Central memory CD8-positive, alpha-beta T cell (primary cell): ENCODE measurements at regions not wholly inside any gene's neighbourhood (a gene's known extent, or its start where the extent isn't known, plus 50 kb on each side); places are given as distances from the start of the nearest gene placed in this dataset.

Experiments used
- ATAC-seq: fragments of 150-1000 bp; cut with Tn5 transposase; replicated peaks from 2 replicates; pipeline ENCODE4 v1.10.0; 2022; ENCODE audit warnings: mild to moderate bottlenecking, moderate FRiP score, moderate number of reproducible peaks; ENCODE audit not compliant: poor library complexity, severe bottlenecking; ENCODE audit errors: extremely low read depth
- DNase-seq, 2 donors: peaks; one replicate each; pipeline ENCODE4 v3.0.0; 2021; ENCODE audit warnings: low spot score in 2 of 2
- H3K27ac Mint-ChIP-seq: one replicate; pipeline ENCODE4 v1.8.0; 2022; ENCODE audit warnings: low read depth, mild to moderate bottlenecking, moderate library complexity, mixed read lengths
- H3K27me3 Mint-ChIP-seq: one replicate; pipeline ENCODE4 v1.8.0; 2022; ENCODE audit warnings: mixed read lengths
- H3K36me3 Mint-ChIP-seq: one replicate; pipeline ENCODE4 v1.8.0; 2022; ENCODE audit warnings: mild to moderate bottlenecking, moderate library complexity, mixed read lengths; ENCODE audit not compliant: insufficient read depth
- H3K4me1 Mint-ChIP-seq: one replicate; pipeline ENCODE4 v1.8.0; 2022; ENCODE audit warnings: mixed read lengths
- H3K4me3 Mint-ChIP-seq: one replicate; pipeline ENCODE4 v1.8.0; 2022; ENCODE audit warnings: mild to moderate bottlenecking, moderate library complexity, mixed read lengths
- H3K9me3 Mint-ChIP-seq: one replicate; pipeline ENCODE4 v1.8.0; 2022; ENCODE audit warnings: mixed read lengths

GRCh38 chr2:236317938-236318396 is 53.8 kb upstream of the ASB18 start:
- Mint-ChIP-seq H3K36me3 (peaks cover 1% of the 10 kb centered on the region), H3K27me3 (peaks cover 40% of the 10 kb centered on the region), H3K9me3 (no peaks in the 10 kb centered on the region), H3K4me1 (no peaks in the 10 kb centered on the region), H3K27ac (no peak overlapping the region), H3K4me3 (no peak overlapping the region)
- DNase-seq (no peak), ATAC-seq (no peak)

GRCh38 chr2:236318401-236318800 is 54.2 kb upstream of the ASB18 start:
- Mint-ChIP-seq H3K27me3 (peaks cover 44% of the 10 kb centered on the region), H3K4me3 (no peak overlapping the region), H3K27ac (no peak overlapping the region), H3K9me3 (no peaks in the 10 kb centered on the region), H3K36me3 (peaks cover 1% of the 10 kb centered on the region), H3K4me1 (no peaks in the 10 kb centered on the region)
- DNase-seq (no peak), ATAC-seq (no peak)

- Mint-ChIP-seq H3K27ac (no peak overlapping the region), H3K4me3 (no peak overlapping the region), H3K9me3 (no peaks in the 10 kb centered on the region), H3K4me1 (no peaks in the 10 kb centered on the region), H3K36me3 (peaks cover 1% of the 10 kb centered on the region), H3K27me3 (peaks cover 51% of the 10 kb centered on the region)
- ATAC-seq = no peak
- DNase-seq = no peak
Measured at GRCh38 chr2:236319036-236319435, 54.8 kb upstream of the ASB18 start.

DNA sequence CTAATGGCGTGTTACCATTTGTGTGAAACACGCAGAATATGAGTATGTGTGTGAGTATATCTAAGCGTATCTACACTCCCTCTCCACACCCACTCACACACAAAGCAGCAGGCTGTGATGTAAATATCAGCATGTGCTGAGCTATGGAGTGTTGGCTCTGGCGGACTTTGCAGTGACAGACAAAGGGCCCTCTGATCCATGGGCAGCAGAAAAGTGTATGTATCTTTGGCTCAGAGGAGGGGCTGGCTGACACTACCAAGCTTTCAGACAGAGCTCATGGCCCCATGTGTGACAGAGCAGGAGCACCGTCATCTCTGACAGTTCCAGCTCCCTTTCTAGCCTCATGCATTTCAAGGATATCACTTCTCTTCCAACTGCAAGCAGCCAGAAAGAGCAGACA is 57.2 kb upstream of the ASB18 start:
- no peaks in the 10 kb centered on the region for H3K9me3 Mint-ChIP-seq
- ATAC-seq (no peak), DNase-seq (no peak)
- H3K4me3 Mint-ChIP-seq = no peak overlapping the region
- H3K4me1 Mint-ChIP-seq = no peaks in the 10 kb centered on the region
- peaks cover 46% of the 10 kb centered on the region for H3K27me3 Mint-ChIP-seq
- H3K36me3 Mint-ChIP-seq = no peaks in the 10 kb centered on the region
- H3K27ac Mint-ChIP-seq = no peak overlapping the region

- Mint-ChIP-seq H3K4me1 (no peaks in the 10 kb centered on the region), H3K4me3 (no peak overlapping the region), H3K27me3 (peaks cover 47% of the 10 kb centered on the region), H3K27ac (no peak overlapping the region), H3K9me3 (no peaks in the 10 kb centered on the region), H3K36me3 (no peaks in the 10 kb centered on the region)
- DNase-seq = no peak
- ATAC-seq = no peak
Measured at GRCh38 chr2:236333417-236334121, 69.4 kb upstream of the ASB18 start.

- ATAC-seq = no peak
- H3K27ac Mint-ChIP-seq = no peak overlapping the region
- peaks cover 47% of the 10 kb centered on the region for H3K27me3 Mint-ChIP-seq
- H3K4me3 Mint-ChIP-seq = no peak overlapping the region
- no peak for DNase-seq
- H3K9me3 Mint-ChIP-seq = no peaks in the 10 kb centered on the region
- H3K4me1 Mint-ChIP-seq = no peaks in the 10 kb centered on the region
- no peaks in the 10 kb centered on the region for H3K36me3 Mint-ChIP-seq
Measured at GRCh38 chr2:236334122-236334876, 70.1 kb upstream of the ASB18 start.

- Mint-ChIP-seq H3K9me3 (no peaks in the 10 kb centered on the region), H3K27me3 (peaks cover 39% of the 10 kb centered on the region), H3K4me1 (no peaks in the 10 kb centered on the region), H3K36me3 (no peaks in the 10 kb centered on the region), H3K4me3 (no peak overlapping the region), H3K27ac (no peak overlapping the region)
- DNase-seq (no peak), ATAC-seq (no peak)
Measured at GRCh38 chr2:236335696-236336574, 71.7 kb upstream of the ASB18 start.

GRCh38 chr2:236336575-236337464 is 72.6 kb upstream of the ASB18 start:
- H3K4me1 Mint-ChIP-seq = no peaks in the 10 kb centered on the region
- H3K4me3 Mint-ChIP-seq = no peak overlapping the region
- H3K36me3 Mint-ChIP-seq = no peaks in the 10 kb centered on the region
- no peak for DNase-seq
- no peak for ATAC-seq
- no peak overlapping the region for H3K27ac Mint-ChIP-seq
- no peaks in the 10 kb centered on the region for H3K9me3 Mint-ChIP-seq
- peaks cover 46% of the 10 kb centered on the region for H3K27me3 Mint-ChIP-seq

DNA sequence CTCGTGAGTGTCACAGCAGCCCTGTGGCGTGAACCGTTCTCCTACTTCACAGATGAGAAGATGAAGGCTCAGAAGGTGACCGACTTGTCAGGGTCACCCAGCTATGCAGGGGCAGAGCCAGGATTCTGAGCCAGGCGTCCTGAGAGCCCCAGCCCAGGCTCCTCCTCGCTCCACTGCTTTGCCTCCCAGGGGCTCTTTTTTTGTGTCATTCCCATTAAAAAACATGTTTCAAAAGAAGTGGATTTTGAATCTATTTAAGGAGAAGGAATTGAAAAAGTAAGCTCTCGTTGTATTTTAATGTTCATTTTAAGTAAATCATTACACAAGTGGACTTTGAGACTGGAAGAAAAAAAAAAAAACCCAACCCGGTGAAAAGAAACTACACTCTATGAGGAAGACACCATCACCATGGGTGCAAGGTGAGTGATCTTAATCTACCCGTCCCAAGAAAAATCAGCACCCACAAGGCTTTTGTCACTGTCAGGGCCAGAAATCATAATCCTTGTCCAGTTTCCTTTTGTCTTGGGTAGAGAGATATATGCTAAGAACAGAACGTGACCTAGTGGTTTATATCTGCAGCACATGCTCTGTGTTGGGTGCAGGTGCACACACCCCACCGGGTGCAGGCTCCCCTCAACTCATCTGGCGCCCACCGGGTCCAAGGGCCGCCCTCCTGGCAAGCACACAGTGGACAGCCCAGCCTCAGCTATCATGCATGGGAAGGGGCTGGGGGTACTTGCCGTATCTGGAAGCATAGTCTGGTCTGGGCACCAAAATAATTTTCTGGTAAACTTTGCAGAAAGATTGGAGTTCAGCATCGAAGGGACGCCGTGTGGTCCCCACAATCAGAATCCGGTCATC is 73.5 kb upstream of the ASB18 start:
- DNase-seq = no peak
- no peaks in the 10 kb centered on the region for H3K9me3 Mint-ChIP-seq
- H3K4me1 Mint-ChIP-seq = no peaks in the 10 kb centered on the region
- no peak overlapping the region for H3K4me3 Mint-ChIP-seq
- no peaks in the 10 kb centered on the region for H3K36me3 Mint-ChIP-seq
- ATAC-seq = no peak
- H3K27me3 Mint-ChIP-seq = peaks cover 38% of the 10 kb centered on the region
- H3K27ac Mint-ChIP-seq = no peak overlapping the region

DNA sequence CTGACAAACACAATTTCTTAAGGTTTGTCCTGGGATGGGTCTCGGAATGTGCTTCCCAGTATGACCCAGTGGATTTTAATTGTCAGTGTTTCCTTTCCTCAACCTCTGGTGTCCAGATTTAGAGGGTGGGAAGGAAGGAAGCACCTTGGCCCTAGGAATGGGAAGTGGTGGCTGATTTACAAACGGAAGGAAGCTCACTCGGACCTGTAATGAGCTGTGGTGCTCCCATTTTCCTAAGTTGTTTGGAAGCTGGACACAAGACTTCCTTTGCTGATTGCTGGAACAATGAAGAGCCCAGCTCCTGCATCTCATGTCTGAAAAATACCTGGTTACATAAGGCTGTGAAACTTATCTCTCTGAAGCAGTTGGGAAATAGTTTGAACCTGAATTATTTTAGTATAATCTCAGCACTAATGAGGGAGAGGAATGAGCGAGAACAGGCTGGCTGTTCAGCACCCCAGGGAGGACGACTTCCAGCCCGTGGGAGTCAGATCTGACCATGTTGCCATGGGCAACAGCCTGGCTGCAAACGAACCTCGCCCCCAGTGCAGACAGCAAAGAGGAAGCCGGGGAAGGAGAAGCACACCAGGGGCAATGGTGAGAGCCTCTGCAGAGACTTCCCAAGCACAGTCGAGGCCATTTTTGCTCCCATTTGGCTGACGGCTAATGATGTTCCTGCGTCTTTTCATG is 74.4 kb upstream of the ASB18 start:
- Mint-ChIP-seq H3K9me3 (no peaks in the 10 kb centered on the region), H3K36me3 (no peaks in the 10 kb centered on the region), H3K4me3 (no peak overlapping the region), H3K27ac (no peak overlapping the region), H3K27me3 (peaks cover 38% of the 10 kb centered on the region), H3K4me1 (no peaks in the 10 kb centered on the region)
- DNase-seq (no peak), ATAC-seq (no peak)

DNA sequence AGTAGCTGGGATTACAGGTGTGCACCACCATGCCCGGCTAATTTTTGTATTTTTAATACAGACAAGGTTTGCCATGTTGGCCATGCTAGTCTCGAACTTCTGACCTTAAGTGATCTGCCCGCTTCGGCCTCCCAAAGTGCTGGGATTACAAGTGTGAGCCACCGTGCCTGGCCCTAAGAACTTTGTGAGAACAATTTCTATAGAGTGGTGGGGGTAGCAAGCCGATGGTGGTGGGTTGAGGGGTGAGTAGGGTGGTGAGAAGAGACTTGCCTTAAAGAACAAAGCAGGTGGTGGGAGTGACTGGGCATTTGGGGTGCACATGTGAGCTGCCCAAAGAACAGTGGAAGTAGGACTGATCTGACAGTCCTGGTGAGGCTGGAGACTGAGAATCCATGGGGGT is 76.0 kb upstream of the ASB18 start:
- DNase-seq (no peak), ATAC-seq (no peak)
- no peaks in the 10 kb centered on the region for H3K36me3 Mint-ChIP-seq
- peaks cover 38% of the 10 kb centered on the region for H3K27me3 Mint-ChIP-seq
- no peaks in the 10 kb centered on the region for H3K4me1 Mint-ChIP-seq
- no peak overlapping the region for H3K27ac Mint-ChIP-seq
- H3K9me3 Mint-ChIP-seq = no peaks in the 10 kb centered on the region
- no peak overlapping the region for H3K4me3 Mint-ChIP-seq
